Muscle layer of colon (tissue), 2 donors: ENCODE measurements at regions not wholly inside any gene's neighbourhood (a gene's known extent, or its start where the extent isn't known, plus 50 kb on each side); places are given as distances from the start of the nearest gene placed in this dataset.
"Not testable (repeated sequence)": the region's sequence is repeated elsewhere in the genome, so short reads cannot be mapped to it uniquely, and the experiment has no call there.

ENCODE experiments used
- H3K27ac ChIP-seq: one replicate; pipeline ENCODE4 v1.7.0; 2013; ENCODE audit warnings: low read depth, mild to moderate bottlenecking, low read length, moderate library complexity
- H3K27me3 ChIP-seq, 2 donors: one replicate each; pipeline ENCODE4 v1.7.0; 2013; ENCODE audit warnings: low read length in 2 of 2, mild to moderate bottlenecking in 2 of 2; ENCODE audit not compliant: insufficient read depth in 2 of 2, control insufficient read depth in 1 of 2
- H3K36me3 ChIP-seq: one replicate; pipeline ENCODE4 v1.7.0; 2013; ENCODE audit warnings: mild to moderate bottlenecking, low read length; ENCODE audit not compliant: insufficient read depth
- H3K4me1 ChIP-seq: one replicate; pipeline ENCODE4 v1.7.0; 2013; ENCODE audit warnings: mild to moderate bottlenecking, low read length; ENCODE audit not compliant: insufficient read depth
- H3K4me3 ChIP-seq, 2 donors: one replicate each; pipeline ENCODE4 v1.7.0; 2013; ENCODE audit warnings: low read length in 2 of 2, low read depth in 1 of 2, mild to moderate bottlenecking in 1 of 2, moderate library complexity in 1 of 2
- H3K9ac ChIP-seq: one replicate; pipeline ENCODE4 v1.7.0; 2013; ENCODE audit warnings: low read length
- H3K9me3 ChIP-seq: one replicate; pipeline ENCODE4 v1.7.0; 2013; ENCODE audit warnings: mild to moderate bottlenecking, low read length
- donor health status: abdominal sarcoma.
- donor health status: Adenocarcinoma of cecum.

- no peak overlapping the region for H3K27ac ChIP-seq
- H3K4me3 ChIP-seq, result no peak overlapping the region
- H3K36me3 ChIP-seq, result no peaks in the 10 kb centered on the region
- no peaks in the 10 kb centered on the region for H3K4me1 ChIP-seq
- H3K27me3 ChIP-seq, result no peaks in the 10 kb centered on the region
- no peaks in the 10 kb centered on the region for H3K9me3 ChIP-seq
- H3K9ac ChIP-seq, result no peak overlapping the region
These were observed 1706.1 kb upstream of the CELF4 start for GRCh38 chr18:39271654-39272053.

GRCh38 chr18:39260565-39260964 is 1695.0 kb upstream of the CELF4 start:
- Histone ChIP-seq H3K36me3 (no peaks in the 10 kb centered on the region), H3K27ac (no peak overlapping the region), H3K4me3 (no peak overlapping the region), H3K9ac (no peak overlapping the region), H3K27me3 (no peaks in the 10 kb centered on the region), H3K9me3 (no peaks in the 10 kb centered on the region), H3K4me1 (no peaks in the 10 kb centered on the region)

- H3K9ac ChIP-seq, result no peak overlapping the region
- H3K4me3 ChIP-seq, result no peak overlapping the region
- no peaks in the 10 kb centered on the region for H3K9me3 ChIP-seq
- H3K27me3 ChIP-seq, result no peaks in the 10 kb centered on the region
- H3K27ac ChIP-seq, result no peak overlapping the region
- no peaks in the 10 kb centered on the region for H3K36me3 ChIP-seq
- no peaks in the 10 kb centered on the region for H3K4me1 ChIP-seq
These were observed 1694.1 kb upstream of the CELF4 start for GRCh38 chr18:39259736-39260135.

- Histone ChIP-seq H3K27me3 (no peaks in the 10 kb centered on the region), H3K9me3 (no peaks in the 10 kb centered on the region), H3K4me3 (no peak overlapping the region), H3K9ac (no peak overlapping the region), H3K27ac (no peak overlapping the region), H3K36me3 (no peaks in the 10 kb centered on the region), H3K4me1 (no peaks in the 10 kb centered on the region)
These were observed 1678.6 kb upstream of the CELF4 start for GRCh38 chr18:39244242-39244641.

- no peak overlapping the region for H3K9ac ChIP-seq
- H3K27ac ChIP-seq, result no peak overlapping the region
- H3K27me3 ChIP-seq, result no peaks in the 10 kb centered on the region
- no peaks in the 10 kb centered on the region for H3K9me3 ChIP-seq
- no peaks in the 10 kb centered on the region for H3K36me3 ChIP-seq
- H3K4me3 ChIP-seq, result no peak overlapping the region
- no peaks in the 10 kb centered on the region for H3K4me1 ChIP-seq
These were observed 1675.9 kb upstream of the CELF4 start for GRCh38 chr18:39241534-39241933.

GRCh38 chr18:39238981-39239660 is 1673.5 kb upstream of the CELF4 start:
- Histone ChIP-seq H3K4me3 (no peak overlapping the region), H3K4me1 (no peaks in the 10 kb centered on the region), H3K27ac (no peak overlapping the region), H3K27me3 (no peaks in the 10 kb centered on the region), H3K9ac (no peak overlapping the region), H3K36me3 (no peaks in the 10 kb centered on the region), H3K9me3 (no peaks in the 10 kb centered on the region)

GRCh38 chr18:39235118-39235719 is 1669.6 kb upstream of the CELF4 start:
- no peak overlapping the region for H3K9ac ChIP-seq
- no peaks in the 10 kb centered on the region for H3K4me1 ChIP-seq
- no peak overlapping the region for H3K4me3 ChIP-seq

GRCh38 chr18:39232937-39233336 is 1667.3 kb upstream of the CELF4 start:
- no peaks in the 10 kb centered on the region for H3K27me3 ChIP-seq
- H3K4me3 ChIP-seq, result no peak overlapping the region
- no peak overlapping the region for H3K9ac ChIP-seq
- H3K4me1 ChIP-seq, result no peaks in the 10 kb centered on the region
- no peaks in the 10 kb centered on the region for H3K36me3 ChIP-seq
- H3K27ac ChIP-seq, result no peak overlapping the region
- H3K9me3 ChIP-seq, result no peaks in the 10 kb centered on the region

More at GRCh38 chr18:39235118-39235719, 1669.6 kb upstream of the CELF4 start:
- no peaks in the 10 kb centered on the region for H3K36me3 ChIP-seq
- H3K27me3 ChIP-seq, result no peaks in the 10 kb centered on the region
- H3K9me3 ChIP-seq, result no peaks in the 10 kb centered on the region
- no peak overlapping the region for H3K27ac ChIP-seq

- H3K4me3 ChIP-seq, result no peak overlapping the region
- H3K27ac ChIP-seq, result no peak overlapping the region
- H3K9me3 ChIP-seq, result no peaks in the 10 kb centered on the region
- no peak overlapping the region for H3K9ac ChIP-seq
- no peaks in the 10 kb centered on the region for H3K36me3 ChIP-seq
- H3K4me1 ChIP-seq, result no peaks in the 10 kb centered on the region
- no peaks in the 10 kb centered on the region for H3K27me3 ChIP-seq
These were observed 1666.9 kb upstream of the CELF4 start for GRCh38 chr18:39232490-39232889.

GRCh38 chr18:39230086-39230803 is 1664.6 kb upstream of the CELF4 start:
- Histone ChIP-seq H3K36me3 (no peaks in the 10 kb centered on the region), H3K9ac (no peak overlapping the region), H3K9me3 (no peaks in the 10 kb centered on the region), H3K4me1 (no peaks in the 10 kb centered on the region), H3K4me3 (no peak overlapping the region), H3K27me3 (no peaks in the 10 kb centered on the region), H3K27ac (no peak overlapping the region)

GRCh38 chr18:39227769-39228168 is 1662.2 kb upstream of the CELF4 start:
- H3K27me3 ChIP-seq, H3K36me3 ChIP-seq, H3K9me3 ChIP-seq, H3K9ac ChIP-seq, H3K4me1 ChIP-seq, H3K4me3 ChIP-seq, H3K27ac ChIP-seq: not testable (repeated sequence)
